ENCODE measurements at regions not wholly inside any gene's neighbourhood (a gene's known extent, or its start where the extent isn't known, plus 50 kb on each side); places are given as distances from the start of the nearest gene placed in this dataset.

GRCh38 chr11:120031612-120032600, 106.0 kb downstream of the TRIM29 start:
- H3K27ac ChIP-seq = no peak overlapping the region
- no peak overlapping the region for H3K4me3 ChIP-seq
- intact Hi-C loops (cut with DNase I) = no loop called here
- H3K36me3 ChIP-seq = no peaks in the 10 kb centered on the region
- DNase-seq = no peak
- H3K9me3 ChIP-seq = peaks cover 0 to 6% (median 0%) of the 10 kb centered on the region in 12 donors
- peaks cover 0 to 14% (median 0%) of the 10 kb centered on the region in 9 donors for H3K27me3 ChIP-seq
- TF ChIP-seq POLR2A (IDR thresholded peaks at IDR 0.05) = no peak
- TF ChIP-seq CTCF (IDR thresholded peaks at IDR 0.05) = no peak
- WGBS, 4 donors = 52 to 59% (median 55%) methylated on average over 10 to 11 of the region's 11 CpGs
- H3K4me1 ChIP-seq = peaks cover 0 to 3% (median 0%) of the 10 kb centered on the region in 12 donors
- ATAC-seq = no peak

GRCh38 chr11:120031156-120031555, 106.8 kb downstream of the TRIM29 start:
- Histone ChIP-seq H3K9me3 (peaks cover 0 to 5% (median 0%) of the 10 kb centered on the region in 12 donors), H3K4me1 (peaks cover 0 to 3% (median 0%) of the 10 kb centered on the region in 12 donors), H3K27ac (no peak overlapping the region), H3K4me3 (no peak overlapping the region), H3K36me3 (no peaks in the 10 kb centered on the region), H3K27me3 (peaks cover 0 to 14% (median 0%) of the 10 kb centered on the region in 9 donors)
- intact Hi-C loops (cut with DNase I) = no loop called here
- 78 to 85% (median 83%) methylated on average over 11 of the region's 11 CpGs for WGBS, 4 donors
- no peak for DNase-seq
- no peak for TF ChIP-seq POLR2A (IDR thresholded peaks at IDR 0.05)
- no peak for TF ChIP-seq CTCF (IDR thresholded peaks at IDR 0.05)
- ATAC-seq = no peak

GRCh38 chr11:120030411-120030810, 107.5 kb downstream of the TRIM29 start:
- DNase-seq = no peak
- Histone ChIP-seq H3K27ac (no peak overlapping the region), H3K4me1 (peaks cover 0 to 3% (median 0%) of the 10 kb centered on the region in 12 donors), H3K9me3 (no peaks in the 10 kb centered on the region), H3K4me3 (no peak overlapping the region), H3K36me3 (no peaks in the 10 kb centered on the region), H3K27me3 (peaks cover 0 to 14% (median 0%) of the 10 kb centered on the region in 9 donors)
- no peak for ATAC-seq
- TF ChIP-seq POLR2A (IDR thresholded peaks at IDR 0.05) (no peak), CTCF (IDR thresholded peaks at IDR 0.05) (no peak)
- WGBS, 4 donors = 80 to 89% (median 83%) methylated on average over 4 of the region's 4 CpGs
- intact Hi-C loops (cut with DNase I) = no loop called here

GRCh38 chr11:120029321-120029720, 108.6 kb downstream of the TRIM29 start:
- Histone ChIP-seq H3K27ac (no peak overlapping the region), H3K9me3 (no peaks in the 10 kb centered on the region), H3K27me3 (peaks cover 0 to 14% (median 0%) of the 10 kb centered on the region in 9 donors), H3K4me1 (peaks cover 0 to 3% (median 0%) of the 10 kb centered on the region in 12 donors), H3K36me3 (no peaks in the 10 kb centered on the region), H3K4me3 (no peak overlapping the region)
- TF ChIP-seq CTCF (IDR thresholded peaks at IDR 0.05) = no peak
- TF ChIP-seq POLR2A (IDR thresholded peaks at IDR 0.05) = no peak
- 82 to 91% (median 87%) methylated on average over 4 of the region's 4 CpGs for WGBS, 4 donors
- ATAC-seq = no peak
- no peak for DNase-seq
- intact Hi-C loops (cut with DNase I) = no loop called here
